HG03521 (cell line): ENCODE measurements at regions not wholly inside any gene's neighbourhood (a gene's known extent, or its start where the extent isn't known, plus 50 kb on each side); places are given as distances from the start of the nearest gene placed in this dataset.

Source experiments
- ATAC-seq: cut with Tn5 transposase; IDR thresholded peaks from one replicate; pipeline ENCODE4 v1.9.1; 2021; ENCODE audit warnings: mild to moderate bottlenecking, moderate library complexity; ENCODE audit not compliant: unreplicated experiment

- ATAC-seq = no peak
Observed at GRCh38 chr21:23699402-23699801, 1907.9 kb downstream of the MRPL39 start.

- no peak for ATAC-seq
Observed at GRCh38 chr21:23698619-23699018, 1908.7 kb downstream of the MRPL39 start.

GRCh38 chr21:23695443-23695842, 1911.8 kb downstream of the MRPL39 start:
- no peak for ATAC-seq

DNA sequence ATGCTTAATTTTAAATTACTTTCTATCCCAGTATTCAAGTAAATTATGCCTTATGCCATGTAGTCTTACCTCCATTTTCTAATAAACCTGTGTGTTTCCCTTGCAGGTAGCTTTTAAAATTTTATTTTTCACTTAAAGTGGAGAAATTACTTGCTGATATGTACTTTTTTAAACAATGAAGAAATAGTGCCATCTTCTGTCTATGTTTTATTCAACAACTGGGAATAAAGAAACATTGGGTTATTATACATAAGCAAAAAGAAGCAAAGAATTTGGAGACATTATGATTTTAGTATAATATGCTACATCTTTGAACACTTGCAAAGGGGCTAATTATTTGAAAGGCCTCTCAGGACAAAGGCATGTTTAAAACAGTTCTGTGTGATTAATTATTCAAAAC, 1912.9 kb downstream of the MRPL39 start:
- ATAC-seq = no peak

DNA sequence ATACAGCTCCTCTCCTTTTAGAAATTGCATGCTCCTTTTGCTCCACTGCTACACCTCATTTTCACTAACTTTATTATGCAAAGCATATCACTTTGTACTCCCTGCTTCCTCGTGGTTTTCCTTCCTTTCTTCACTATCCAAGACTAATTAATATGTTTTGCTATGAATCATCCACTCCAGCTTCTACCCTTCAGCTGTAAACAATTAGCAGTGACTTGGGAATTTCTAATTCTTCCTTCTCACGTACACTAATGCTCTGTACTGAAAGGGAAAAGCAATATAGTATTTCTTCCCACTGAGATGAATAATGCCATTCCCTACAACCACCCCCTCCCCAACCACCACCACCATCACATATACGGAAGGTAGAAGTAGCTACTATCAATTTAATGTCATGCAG, 1917.0 kb downstream of the MRPL39 start:
- ATAC-seq = no peak

- ATAC-seq = no peak
Observed at GRCh38 chr21:23686737-23687523, 1920.4 kb downstream of the MRPL39 start.

GRCh38 chr21:23684431-23684830, 1922.8 kb downstream of the MRPL39 start:
- no peak for ATAC-seq

GRCh38 chr21:23664193-23664694, 1943.0 kb downstream of the MRPL39 start:
- no peak for ATAC-seq

- ATAC-seq = no peak
Observed at GRCh38 chr21:23660560-23660959, 1946.7 kb downstream of the MRPL39 start.

- no peak for ATAC-seq
Observed at GRCh38 chr21:23644768-23645167, 1962.5 kb downstream of the MRPL39 start.

DNA sequence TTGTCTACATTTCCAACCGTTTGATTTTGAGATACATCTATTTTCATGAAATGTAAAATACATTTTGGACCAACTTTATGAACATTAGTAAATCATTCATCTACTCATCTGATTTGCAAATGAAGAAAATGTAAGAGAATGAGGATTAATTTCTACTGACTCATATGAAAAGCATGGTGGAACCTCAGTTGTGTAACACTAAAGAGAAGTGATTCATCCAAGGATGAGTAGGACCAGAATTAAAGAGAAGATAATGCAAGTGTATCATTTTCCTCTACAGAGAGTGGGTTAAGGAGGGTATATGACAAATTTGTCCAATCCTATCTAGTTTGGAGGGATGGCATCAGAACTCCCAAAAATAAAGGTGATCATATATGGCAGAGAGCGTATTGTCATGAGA, 1967.6 kb downstream of the MRPL39 start:
- ATAC-seq = no peak

DNA sequence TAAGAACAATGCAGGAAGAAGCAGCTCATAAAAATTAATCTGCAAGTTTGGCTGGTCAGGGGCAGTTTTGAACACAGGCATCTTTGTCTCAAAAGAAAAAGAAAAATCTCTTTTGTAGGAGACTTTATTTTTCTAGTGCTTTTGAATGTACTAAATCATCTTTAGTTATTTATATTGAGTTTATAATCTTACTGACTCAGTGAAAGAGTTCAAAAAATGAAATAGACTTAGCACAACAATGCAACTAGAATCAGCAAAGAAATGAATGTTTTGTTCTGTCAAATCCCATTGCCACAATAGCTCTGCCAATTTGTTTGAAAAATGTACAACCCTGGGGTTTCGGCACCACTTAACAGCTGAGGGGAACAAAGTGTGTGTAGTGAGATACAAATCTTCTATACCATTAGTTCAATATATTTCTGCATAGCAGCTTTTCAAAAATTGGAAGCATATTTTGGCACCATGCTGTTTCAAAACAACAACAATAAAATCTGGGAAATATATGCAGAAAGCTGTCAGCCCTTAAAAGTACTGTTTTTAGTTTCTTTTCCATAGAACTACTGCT, 1969.1 kb downstream of the MRPL39 start:
- ATAC-seq = no peak

- ATAC-seq = no peak
Observed at GRCh38 chr21:23633447-23633940, 1973.8 kb downstream of the MRPL39 start.

GRCh38 chr21:23624281-23624680, 1983.0 kb downstream of the MRPL39 start:
- no peak for ATAC-seq

GRCh38 chr21:23613014-23613413, 1994.3 kb downstream of the MRPL39 start:
- ATAC-seq = no peak

DNA sequence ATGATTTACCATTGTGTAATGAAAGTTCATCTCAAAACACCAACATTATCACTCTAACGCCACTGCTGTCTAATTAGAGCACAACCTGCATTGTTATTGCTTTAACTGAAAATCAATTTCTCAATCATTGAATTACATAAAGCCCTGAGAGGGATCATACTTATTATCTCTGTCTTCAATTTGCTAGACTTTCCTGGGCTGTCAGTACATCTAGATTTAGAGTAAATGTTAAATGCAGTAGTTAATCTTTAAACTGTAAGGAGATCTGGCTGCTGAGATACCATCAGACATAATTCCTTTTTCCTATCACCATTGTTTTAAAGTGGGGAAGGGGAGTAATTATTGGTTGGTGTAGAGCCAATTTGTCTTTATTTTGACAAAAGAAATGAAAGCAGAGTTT, 1995.1 kb downstream of the MRPL39 start:
- ATAC-seq = no peak

DNA sequence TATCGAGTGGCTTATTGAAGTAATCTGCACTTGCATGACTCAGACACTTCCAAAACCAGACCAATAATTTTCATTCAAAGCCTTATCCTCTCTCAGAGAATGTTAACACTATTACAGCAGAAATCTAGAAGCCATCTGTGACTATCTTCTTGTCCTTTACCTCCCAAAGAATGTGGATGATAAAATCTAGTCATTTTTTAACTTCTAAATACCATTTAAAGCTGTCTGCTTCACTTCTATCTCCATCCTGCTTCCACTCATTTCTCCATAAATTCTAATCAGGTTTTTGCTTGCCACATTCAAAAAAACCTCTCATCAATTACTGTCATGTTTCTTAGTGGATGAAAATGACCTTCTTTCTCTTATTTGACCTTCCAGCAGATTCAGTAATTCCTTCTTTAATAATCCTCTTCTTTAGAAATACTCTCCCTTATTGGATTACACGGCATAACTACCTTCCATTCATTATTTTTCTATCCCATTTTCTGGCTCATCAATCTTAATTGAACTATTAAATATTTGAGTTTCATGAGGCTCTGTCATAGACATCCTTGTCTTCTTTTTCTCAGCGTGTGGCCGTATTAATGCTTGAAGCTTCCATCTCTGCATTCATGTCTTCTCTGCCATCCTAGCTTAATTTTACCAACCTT, 1999.4 kb downstream of the MRPL39 start:
- ATAC-seq = no peak

- no peak for ATAC-seq
Observed at GRCh38 chr21:23601549-23601948, 2005.7 kb downstream of the MRPL39 start.

DNA sequence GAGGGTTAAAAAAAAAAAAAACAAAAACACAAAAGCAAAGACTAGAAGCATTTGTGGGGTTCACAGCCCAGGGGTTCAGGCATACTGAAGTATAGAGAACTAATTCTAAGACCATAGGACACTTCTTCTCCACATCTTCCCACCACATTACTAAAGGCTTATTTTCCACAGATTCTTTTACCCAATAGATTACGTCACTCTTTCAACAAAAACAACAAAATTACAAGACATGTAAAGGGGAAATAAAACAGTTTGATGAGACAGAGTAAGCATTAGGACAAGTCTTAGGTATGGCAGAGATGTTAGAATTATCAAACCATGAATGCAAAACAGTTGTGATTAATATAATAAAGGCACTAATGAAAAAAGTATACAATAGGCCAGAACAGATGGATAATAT, 2013.7 kb downstream of the MRPL39 start:
- ATAC-seq = no peak

DNA sequence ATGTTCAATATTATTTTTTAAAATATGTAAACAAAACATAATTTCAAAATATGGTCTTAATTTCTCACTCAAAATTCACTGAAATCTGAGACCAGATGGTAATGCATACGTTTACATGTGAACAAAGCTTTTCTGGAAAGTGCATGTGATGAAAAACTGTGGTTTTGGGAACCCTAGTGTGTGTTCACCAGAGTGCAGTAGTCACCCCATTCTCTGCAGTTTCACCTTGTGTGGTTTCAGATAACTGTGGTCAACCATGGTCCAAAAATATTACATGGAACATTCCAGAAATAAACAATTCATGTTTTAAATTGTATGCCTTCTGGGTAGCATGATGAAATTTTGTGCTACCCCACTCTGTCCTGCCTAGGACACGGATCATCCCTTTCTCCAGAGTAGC, 2021.9 kb downstream of the MRPL39 start:
- ATAC-seq = no peak

DNA sequence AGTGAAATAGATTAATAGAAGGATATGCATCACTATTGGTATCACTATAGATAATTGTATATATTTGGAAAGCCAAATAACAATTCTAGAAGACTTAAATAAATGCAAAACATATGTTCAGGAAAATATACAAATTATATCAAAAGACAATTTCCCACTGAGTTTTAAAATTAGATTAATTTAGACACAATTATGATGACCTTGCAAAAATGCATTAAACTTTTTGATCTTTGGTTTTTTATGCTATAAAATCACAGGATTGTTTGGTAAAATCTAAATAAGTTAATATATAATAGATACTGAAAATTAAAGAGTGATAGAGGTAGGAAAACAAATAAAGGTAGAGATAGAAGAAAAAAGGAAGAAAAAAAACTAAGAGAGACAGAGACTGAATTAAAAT, 2027.7 kb downstream of the MRPL39 start:
- ATAC-seq = no peak

DNA sequence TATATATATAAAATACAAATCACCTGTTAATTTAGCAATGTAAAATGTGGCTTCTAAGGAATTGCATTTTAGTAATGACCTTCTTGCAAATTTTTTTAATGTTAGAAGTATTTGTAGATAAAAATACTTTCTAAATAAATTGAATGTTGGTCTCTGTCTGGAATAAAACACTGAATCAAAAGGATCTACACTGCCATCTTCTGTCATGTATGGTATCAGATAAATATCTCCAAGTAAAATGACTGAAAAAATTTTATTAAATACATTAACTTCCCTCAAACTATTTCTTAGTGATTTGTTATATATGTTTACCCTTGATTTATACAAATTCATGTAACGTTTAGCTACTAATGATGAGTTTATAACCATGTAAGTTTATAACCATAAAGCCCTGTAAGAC, 2029.3 kb downstream of the MRPL39 start:
- ATAC-seq = no peak
